Activated effector memory CD4-positive, alpha-beta T cell treated with Interleukin-2 at 50 U/mL for 16 hours (primary cell): ENCODE measurements at regions not wholly inside any gene's neighbourhood (a gene's known extent, or its start where the extent isn't known, plus 50 kb on each side); places are given as distances from the start of the nearest gene placed in this dataset.
"Not testable (repeated sequence)": the region's sequence is repeated elsewhere in the genome, so short reads cannot be mapped to it uniquely, and the experiment has no call there.

ENCODE experiments used
- DNase-seq: peaks from one replicate; pipeline ENCODE4 v3.0.0-alpha.2; 2020

DNA sequence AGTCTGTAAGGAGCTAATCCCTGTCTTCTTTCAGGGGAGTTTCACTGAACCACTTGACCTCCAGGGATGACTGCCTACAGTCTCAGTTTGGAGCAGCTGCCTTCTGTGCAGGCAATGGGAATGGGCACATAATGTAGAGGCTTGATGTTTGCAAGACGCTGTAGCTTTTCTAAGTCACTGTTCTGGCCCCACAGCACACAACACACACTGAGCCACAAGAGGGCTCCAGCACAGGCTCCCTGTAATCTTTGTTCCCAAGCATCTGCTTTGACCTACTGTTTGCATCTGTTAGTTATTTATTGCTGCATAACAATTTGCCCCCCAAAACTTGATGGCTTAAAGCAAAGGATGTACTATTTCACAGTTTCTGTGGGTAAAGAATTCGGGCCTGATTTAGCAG is 419.0 kb upstream of the ASIC2 start:
- no peak for DNase-seq

DNA sequence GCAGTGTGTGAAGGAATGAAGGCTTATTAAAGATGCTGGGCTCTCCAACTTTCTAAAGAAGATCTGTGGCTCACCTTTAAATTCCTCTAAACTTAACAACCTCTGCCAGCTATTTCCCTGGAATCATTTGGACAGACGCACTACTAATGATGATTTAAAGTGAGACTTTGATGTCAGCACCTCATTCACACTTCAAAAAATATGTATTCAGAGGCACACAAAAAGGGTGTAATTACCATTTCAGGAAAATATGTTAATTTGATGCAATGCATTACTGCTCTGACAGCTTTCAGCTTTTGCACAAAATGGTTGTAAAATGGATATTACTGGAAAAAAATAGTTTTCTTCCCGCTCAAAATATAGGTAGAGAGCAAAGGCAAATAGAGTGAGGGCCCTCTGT is 423.9 kb upstream of the ASIC2 start:
- no peak for DNase-seq

DNA sequence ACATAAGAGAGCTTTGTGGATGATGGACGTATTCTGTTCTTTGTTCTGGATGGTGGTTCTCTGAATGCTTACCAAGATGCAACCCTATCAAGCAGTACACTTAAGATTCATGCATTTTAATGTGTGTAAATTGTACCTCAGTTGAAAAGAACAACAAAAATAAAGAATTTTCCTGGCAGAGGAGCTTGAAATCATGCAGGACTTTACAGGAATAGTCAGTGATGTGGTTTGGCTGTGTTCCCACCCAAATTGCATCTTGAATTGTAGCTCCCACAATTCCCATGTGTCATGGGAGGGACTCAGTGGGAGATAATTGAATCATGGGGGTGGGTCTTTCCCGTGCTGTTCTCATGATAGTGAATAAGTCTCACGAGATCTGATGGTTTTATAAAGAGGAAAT is 430.6 kb upstream of the ASIC2 start:
- not testable (repeated sequence) for DNase-seq

DNA sequence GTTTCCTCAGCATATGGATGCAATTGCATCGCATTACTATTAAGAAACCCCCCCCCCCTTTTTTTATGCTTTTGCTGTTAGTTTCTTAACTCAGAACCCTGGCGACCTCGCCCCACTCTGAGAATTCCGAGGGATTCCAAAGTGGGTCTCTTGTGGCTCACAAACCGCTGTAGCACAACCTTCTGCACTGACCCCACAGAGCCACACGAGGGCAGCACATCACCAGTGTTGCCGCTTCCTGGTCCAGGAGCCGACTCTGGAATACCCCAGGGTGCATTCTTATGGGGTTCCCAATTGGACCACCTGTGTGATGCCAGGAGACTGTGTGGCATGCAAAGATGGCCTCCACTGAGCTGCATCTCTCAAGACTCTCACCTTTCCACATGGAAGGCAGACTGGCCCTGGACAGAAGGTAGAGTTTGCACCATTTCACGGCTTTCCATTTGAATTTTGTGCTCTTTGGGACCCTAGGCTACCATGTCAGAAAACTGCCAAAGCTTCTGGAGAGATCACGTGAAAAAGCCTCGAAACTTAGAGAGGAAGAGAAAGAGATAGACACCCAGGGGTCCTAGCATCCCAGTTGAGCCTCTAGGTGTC is 432.7 kb upstream of the ASIC2 start:
- DNase-seq: no peak

DNA sequence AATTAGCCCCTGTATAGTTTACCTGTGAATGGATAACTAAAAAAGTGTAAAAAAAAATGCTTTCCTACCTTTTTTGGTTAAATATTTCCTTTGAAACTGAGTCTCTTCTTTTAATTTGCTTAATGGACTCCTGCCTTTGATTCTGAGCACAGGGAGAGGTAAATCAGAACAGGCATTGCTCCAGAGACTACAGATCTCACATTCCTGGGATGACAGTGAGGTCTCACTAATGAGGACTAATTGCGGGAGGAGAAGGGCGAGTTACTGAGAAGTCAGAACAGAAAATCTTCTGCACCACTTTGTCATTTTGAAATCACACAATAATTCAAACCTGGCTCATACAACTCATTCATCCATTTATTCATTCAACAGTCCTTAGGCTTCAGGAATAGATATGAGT is 437.0 kb upstream of the ASIC2 start:
- DNase-seq: no peak

DNA sequence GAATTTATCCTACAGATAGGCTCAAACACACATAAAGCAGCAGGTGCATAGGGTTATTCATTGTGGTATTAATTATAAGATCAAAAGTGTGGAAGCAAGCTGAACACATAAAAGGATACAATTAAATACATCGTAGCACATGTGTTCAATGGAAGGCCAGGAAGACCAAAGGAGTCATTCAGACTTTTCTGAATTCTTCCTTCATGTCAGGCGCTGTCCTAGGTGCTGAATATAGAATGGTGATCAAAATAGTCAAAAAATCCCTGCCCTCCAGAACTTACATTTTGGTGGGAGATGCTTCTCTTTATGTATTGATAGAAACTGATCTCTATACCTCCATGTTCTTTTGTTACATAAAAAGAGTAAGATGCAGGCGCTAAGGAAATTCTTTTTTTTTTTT is 439.0 kb upstream of the ASIC2 start:
- no peak for DNase-seq

DNA sequence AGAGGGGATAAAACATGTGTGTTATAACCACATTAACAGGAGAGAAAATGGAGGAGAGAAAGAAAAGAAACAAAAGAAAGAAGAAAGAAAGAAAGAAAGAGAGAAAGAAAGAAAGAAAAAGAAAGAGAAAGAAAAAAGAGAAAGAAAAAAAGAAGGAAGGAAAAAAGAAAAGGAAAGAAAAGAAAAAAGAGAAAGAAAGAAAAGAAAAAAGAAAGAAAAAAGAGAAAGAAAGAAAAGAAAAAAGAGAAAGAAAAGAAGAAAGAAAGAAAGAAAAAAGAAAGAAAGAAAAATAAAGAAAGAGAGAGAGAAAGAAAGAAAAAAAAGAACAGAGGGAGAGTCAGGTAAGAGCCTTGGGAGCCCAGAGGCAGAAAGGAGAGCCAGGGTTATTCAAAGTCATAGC is 446.6 kb upstream of the ASIC2 start:
- no peak for DNase-seq

DNA sequence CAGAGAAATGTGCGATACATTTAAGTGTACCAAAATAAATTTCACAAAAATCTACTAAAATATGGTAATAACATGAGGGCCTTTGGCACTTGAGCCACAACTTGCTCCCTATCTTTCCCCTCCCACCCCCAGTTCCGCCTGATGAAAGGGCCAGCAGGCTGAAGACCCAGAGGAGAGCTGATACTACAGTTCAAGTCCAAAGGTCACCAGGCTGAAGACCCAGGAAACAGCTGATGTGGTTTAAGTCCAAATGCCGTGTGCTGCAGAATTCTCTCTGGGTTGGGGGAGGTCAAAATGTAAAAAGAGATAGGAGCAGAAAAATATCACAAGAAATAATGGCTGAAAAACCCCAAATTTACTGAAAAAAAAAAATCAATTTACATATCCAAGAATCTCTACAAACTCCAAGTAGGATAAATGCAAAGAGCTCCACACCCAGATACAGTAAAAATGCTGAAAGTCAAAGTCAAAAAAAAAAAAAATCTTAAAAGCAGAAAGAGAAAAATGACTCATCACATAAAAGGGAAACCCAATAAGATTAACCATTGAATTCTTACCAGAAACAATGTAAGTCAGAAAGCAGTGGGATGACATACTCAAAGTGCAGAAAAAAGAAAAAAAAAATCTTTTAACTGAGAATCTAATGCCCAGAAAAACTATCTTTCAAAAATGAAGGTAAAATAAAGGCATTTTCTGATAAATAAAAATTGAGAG is 452.1 kb upstream of the ASIC2 start:
- DNase-seq: no peak

DNA sequence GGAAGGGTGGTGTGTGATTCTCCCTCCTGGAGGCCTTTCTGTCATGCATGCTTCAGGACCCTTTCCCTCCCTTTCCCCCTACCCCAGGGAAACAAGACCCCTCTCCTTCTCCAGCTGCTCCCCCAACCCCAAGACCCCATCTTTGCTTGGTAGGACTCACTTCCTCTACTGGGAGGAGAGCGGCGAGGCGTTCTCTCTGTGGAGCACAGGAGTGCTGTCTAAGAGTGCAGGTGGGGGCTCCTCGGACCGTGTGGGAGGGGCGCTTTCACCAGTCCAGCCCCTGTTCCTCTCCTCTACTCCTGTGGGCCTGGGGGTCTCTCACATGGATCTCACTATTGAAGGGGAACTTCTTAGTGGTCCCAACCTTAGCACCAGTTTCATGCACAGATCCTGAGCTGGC is 456.1 kb upstream of the ASIC2 start:
- DNase-seq: no peak

DNA sequence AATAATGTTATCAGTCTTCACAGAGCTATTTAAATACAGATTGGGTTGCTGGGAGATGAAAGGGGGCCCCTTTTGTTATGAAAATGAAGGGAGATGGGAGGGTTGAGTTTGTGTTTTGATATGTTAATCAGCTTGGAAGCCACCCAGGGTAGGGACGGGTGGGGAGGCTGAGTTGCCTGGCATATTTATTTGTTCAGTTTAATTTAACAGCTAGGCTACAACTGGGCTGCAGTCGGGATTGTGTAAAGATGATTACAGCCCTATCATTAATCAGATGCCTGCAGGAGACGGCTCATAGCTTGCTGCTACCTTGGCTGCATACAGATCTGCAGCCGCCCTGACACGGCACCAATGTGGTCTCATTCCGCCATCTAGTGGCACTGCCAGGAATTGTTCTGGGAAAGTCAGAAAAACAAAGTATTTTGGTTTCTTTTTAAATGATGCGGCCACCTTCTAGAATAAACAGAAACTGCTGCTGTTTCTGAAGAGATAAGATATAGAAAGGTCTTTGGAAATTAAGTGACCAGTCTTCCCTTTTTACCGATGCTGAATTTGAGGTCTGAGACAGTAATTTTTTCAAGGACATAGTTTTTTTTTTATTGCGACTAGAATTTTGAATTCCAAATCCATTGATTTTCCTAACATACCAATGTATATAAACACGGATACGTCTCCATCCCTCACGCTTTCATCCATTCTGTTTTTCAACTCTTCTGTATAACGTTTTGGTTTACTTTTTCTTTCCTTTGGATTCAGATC is 458.0 kb upstream of the ASIC2 start:
- DNase-seq: peak; percentile 24

DNA sequence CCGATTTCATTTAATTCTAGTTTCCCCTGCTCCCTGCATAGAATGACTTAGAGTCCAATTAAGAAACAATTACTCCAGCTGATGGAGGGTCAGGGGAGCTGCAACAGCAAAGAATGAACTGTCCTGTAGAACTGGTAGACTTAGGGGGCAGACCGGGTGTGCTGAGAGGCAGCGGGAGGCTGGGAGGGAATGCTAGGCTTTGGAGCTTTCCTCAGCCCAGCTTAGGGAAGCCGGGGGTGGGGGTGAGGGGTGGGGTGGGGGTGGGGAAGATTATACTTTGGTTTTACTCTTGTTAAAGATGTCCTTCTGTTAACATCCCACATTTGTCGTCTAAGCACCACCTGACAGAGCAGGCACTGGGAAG is 458.6 kb upstream of the ASIC2 start:
- DNase-seq: no peak

DNA sequence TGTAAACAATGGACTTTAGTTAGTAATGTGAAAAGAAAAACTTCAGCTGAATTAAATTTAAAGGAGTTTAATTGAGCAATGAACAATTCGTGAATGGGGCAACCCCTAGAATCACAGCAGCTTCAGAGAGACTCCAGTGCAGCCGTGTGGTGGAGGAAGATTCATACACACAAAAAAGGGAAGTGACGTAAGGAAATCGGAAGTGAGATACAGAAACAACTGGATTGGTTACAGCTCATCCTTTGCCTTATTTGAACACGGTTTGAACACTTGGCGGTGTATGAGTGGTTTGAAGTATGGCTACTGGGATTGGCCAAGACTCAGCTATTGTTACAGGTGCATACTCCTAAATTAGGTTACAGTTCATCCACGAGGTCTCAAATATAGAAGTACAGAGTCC is 460.4 kb upstream of the ASIC2 start:
- DNase-seq: no peak

DNA sequence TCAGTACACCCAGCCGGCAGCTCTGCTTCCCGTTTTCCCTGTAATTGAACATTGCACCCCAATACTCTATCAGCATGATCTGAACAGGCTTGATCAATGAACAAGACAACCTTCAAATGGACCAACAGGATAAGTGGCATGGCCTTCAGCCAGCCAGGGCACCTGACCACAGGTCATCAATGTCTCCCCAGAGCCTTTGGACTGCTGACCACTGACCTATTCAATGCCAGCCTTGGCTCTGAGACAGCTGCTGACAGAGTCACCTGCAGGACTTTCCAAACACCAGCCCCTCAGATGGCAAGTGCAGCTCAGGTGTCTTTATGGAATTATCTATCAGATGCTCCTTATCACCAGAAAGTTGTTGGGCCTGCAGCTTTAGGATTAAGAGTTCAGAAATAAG is 462.9 kb upstream of the ASIC2 start:
- no peak for DNase-seq

DNA sequence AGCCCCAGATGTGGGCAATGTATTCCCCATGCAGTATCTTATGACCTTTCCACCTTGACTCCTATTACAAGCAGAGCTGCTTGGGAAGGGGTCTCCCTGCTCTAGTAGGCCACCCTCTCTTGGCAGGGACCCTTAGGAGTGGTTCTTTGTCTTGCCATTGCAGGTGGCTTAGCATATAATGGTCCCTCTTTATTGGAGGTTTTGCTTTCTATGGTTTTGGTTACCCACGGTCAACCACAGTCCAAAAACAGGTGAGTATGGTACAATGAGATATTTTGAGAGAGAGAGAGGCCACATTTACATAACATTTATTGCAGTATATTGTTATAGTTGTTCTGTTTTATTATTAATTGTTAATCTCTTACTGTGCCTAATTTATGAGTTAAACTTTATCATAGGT is 472.8 kb upstream of the ASIC2 start:
- no peak for DNase-seq

DNA sequence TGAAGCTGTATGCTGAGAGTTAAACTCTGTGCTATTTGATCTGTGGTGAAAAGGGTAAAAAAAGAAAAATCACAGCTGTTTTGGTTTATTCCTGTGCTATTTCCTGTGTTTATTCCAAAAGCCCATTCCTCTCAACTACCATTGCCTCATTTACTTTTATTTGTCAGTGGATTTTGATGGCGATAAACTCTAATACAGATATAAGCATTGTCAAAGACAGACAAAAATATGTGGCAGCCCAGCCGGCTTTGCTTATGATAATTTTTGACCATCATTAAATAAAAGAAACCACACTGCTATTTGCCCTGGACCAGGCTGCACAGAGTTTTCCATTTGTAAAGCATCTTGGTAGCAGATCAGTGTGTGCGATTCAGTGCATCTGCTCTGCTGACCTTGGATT is 473.6 kb upstream of the ASIC2 start:
- no peak for DNase-seq

DNA sequence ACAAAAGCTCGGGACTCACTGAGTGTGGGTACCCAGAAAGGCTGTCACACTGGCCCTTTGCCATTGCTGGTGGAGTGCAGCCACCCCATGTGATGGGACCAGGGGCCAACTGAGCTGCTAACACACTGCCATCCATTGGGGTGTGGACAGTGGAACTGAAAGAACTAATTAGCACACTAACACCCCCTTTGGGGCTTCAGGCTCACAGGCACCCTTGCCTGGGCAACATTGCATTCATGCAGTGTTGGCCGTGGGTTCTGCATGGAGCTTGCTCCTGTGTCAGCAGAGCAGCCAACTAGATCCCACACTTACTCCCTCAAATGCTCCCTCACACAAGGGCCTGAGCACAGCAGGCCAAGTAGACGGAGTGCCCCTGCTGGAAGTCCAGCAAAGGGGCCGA is 476.0 kb upstream of the ASIC2 start:
- no peak for DNase-seq

DNA sequence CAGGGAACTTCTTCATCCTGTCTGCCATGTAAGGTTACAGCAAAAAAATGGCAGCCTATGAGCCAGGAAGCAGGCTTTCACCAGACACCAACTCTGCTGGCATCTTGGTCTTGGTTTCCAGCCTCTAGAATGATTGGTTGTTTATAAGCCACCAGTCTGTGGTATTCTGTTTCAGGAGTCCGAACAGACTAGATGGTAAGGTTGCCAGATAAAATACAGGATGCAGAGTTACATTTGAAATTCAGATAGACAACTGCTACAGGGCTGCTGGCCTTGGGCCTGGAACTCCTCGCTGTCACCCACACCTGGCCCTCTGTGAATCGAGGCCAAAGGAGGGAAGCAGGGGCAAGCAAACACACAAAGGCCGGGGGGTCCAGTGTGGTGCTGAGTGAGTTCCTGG is 478.8 kb upstream of the CCL2 start:
- DNase-seq: no peak

DNA sequence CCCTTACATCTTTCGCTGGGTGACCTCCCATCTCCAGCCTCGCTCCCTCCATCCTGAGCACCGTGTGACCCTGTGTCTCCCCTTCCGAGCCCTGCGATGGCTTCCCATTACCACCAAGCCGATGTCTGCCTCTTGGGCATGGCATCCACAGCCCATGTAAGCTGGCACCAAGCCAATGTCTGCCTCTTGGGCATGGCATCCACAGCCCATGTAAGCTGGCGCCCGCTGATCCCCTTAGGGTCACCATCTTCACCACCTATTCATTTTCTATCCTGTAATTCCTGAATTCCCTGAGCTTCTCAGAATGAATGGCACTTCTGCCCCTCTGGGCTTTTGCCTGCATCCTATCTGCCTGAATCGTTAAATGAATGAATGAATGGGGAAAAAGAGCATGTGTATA is 478.2 kb upstream of the CCL2 start:
- no peak for DNase-seq

DNA sequence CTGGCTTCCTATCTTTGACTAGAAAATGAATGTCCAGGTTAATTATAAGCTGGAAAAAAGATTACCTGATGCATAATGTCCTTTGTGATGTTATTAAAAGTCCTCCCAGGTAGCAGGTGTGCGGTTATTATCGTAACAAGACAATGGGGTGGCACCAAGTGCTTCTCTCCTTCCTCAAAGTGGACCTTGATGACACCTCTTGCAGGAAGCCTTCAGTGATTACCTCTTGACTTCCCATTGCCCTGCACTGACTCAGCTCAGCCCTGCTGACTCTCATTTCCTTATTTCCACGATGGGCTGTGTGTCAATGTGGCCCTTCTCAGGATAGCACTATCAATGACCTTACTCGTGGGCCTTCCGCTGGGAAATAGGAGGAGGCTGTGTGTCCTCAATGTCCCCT is 477.4 kb upstream of the CCL2 start:
- DNase-seq: no peak

DNA sequence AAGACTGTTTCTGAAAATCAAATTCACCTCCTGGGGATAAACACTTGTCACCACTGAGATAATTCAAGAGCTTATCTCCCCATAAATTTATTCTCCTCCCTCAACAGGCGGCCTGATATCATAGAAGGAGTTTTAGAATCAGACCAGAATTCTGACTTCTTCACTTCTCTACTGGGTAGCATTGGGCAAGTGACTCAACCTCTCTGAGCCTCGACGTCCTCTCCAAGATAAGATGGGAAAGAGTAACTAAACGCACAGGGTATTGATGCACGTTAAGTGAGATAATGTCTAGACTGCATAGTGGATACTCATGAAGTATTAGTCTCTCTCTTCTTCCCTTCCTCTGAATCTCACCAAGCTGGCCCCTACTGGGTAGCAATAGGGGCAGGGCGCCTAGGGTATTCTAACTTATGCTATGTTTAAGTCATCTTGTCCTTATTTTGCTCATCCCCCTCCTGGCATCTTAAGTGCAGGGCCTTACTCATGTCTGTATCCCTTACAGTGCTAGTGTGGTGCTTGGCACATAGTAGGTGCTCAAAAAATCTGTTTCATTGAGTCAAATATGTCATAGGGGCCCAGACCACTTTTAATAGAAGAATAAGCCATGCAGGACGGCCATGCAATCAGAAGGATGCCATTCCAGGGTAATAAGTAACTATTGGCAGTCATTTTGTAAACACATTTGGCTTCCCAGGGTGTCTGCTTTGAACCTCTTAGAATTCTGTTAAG is 476.4 kb upstream of the CCL2 start:
- DNase-seq: no peak

DNA sequence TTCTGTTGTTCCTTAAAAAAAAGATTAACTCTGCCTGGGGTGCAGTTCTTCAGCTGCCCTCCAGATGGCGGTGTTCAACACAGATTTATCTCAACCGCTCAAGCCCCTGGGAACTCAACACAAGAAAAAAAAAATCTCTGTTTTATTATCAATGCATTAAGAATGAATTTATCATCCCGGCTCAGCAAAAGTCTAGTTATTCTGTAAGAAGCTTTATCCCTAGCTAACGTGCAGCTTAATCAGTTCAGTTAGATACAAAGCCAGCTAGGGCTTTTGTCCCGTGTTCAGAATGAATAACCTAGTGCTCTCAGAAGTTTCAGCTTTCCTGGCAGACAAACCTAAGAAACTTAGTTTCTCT is 475.9 kb upstream of the CCL2 start:
- DNase-seq: no peak

DNA sequence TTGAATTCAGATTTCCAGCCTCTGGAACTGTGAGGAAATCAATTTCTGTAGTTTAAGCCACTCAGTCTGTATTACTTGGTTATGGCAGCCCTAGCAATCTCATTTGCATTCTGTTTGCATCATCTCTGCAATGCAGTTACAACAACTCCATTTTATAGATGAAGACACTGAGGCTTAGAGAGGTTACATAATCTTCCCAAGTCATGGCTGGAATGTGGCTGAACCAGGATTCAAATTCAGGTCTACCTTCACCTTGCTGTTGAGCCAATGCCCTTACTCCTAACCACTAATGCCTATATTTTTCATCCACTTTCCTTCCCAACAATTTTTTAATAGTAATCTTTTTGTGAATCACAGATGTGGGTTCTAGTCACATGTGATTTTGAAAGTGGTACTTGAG is 469.8 kb upstream of the CCL2 start:
- no peak for DNase-seq

DNA sequence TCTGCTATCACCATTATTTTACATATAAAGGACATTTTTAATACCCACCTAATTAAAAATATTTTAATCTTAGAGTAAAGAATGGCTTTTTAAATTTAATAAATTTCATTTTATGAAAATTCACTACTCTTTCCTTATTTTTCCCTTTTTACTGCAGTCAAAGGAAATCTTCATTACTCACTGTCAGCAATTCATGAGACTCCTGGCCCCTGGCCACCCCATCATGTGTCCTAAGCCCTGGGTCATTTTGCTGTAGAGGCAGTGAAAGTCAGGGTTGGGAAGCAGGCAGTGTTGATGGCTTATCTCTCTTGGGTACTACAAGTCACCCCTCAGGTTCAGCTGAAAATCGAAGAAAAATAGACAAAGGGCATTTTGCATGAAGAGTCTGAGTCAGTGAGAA is 468.6 kb upstream of the CCL2 start:
- DNase-seq: no peak

DNA sequence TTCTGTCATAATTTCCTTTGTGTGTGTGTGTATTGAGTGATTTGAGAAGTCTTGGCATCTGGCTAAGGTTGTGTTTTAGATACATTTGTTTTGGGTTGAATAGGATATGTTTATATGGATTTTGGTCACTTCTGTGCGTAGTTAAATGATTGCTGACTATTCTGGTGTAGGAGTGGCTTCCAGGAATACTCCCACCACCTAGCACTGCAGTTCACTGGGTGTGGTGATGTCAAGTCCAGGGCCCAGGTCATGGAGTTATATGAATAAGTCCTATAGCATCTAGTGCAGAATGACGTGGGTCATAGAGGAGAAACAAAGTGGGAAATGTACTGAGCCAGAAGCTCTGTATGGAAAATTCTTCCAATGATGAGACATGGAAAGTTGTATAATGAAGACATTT is 465.4 kb upstream of the CCL2 start:
- no peak for DNase-seq
